Calu3 (cell line): ENCODE measurements at regions not wholly inside any gene's neighbourhood (a gene's known extent, or its start where the extent isn't known, plus 50 kb on each side); places are given as distances from the start of the nearest gene placed in this dataset.

Experiments used
- BruUV-seq: library from RNA; stranded (reverse); fragments of 400-500 nt; replicated peaks from 2 replicates; lab custom pipeline; 2021; lab: Mats Ljungman, UMichigan
- CTCF ChIA-PET: fragments of 300-600 bp; sonication (Branson Sonifier 250); formaldehyde crosslinking; loops from one replicate; lab custom pipeline; 2022; ENCODE audit warnings: antibody characterized with exemption; lab: Charles Lee
- DNase-seq: peaks from one replicate; pipeline ENCODE4 v3.0.0; 2022
- H3K27ac Mint-ChIP-seq: one replicate; pipeline ENCODE4 v1.8.0; 2022; ENCODE audit warnings: mixed read lengths; ENCODE audit not compliant: unreplicated experiment
- H3K27me3 Mint-ChIP-seq: one replicate; pipeline ENCODE4 v1.8.0; 2022; ENCODE audit warnings: mixed read lengths; ENCODE audit not compliant: unreplicated experiment
- H3K36me3 Mint-ChIP-seq: one replicate; pipeline ENCODE4 v1.8.0; 2022; ENCODE audit warnings: mild to moderate bottlenecking, moderate library complexity, mixed read lengths; ENCODE audit not compliant: insufficient read depth, unreplicated experiment
- H3K4me1 Mint-ChIP-seq: one replicate; pipeline ENCODE4 v1.8.0; 2022; ENCODE audit warnings: mild to moderate bottlenecking, low read depth, mixed read lengths; ENCODE audit not compliant: unreplicated experiment
- H3K4me3 Mint-ChIP-seq: one replicate; pipeline ENCODE4 v1.8.0; 2022; ENCODE audit warnings: mild to moderate bottlenecking, low read depth, moderate library complexity, mixed read lengths; ENCODE audit not compliant: unreplicated experiment
- H3K9me3 Mint-ChIP-seq: one replicate; pipeline ENCODE4 v1.8.0; 2022; ENCODE audit warnings: low read depth, mixed read lengths; ENCODE audit not compliant: unreplicated experiment
- CTCF ChIP-seq: fragments of 200-600 bp; IDR thresholded peaks from one replicate; pipeline ENCODE4 v1.8.0; 2022; ENCODE audit warnings: antibody characterized with exemption; ENCODE audit not compliant: unreplicated experiment
- intact Hi-C: fragments of 100-400 bp; cut with micrococcal nuclease; formaldehyde crosslinking; loops from one replicate; pipeline ENCODE4 v1.10.0; 2022; ENCODE audit not compliant: unreplicated experiment

GRCh38 chr6:113381232-113381631 lies 475.9 kb upstream of the MARCKS start:
- H3K27ac Mint-ChIP-seq = no peak overlapping the region
- no TSS peak for BruUV-seq
- intact Hi-C loops = no loop called here
- no peaks in the 10 kb centered on the region for H3K27me3 Mint-ChIP-seq
- H3K4me3 Mint-ChIP-seq = no peak overlapping the region
- no peak for DNase-seq
- H3K36me3 Mint-ChIP-seq = no peaks in the 10 kb centered on the region
- no peak for TF ChIP-seq CTCF
- no peaks in the 10 kb centered on the region for H3K9me3 Mint-ChIP-seq
- CTCF ChIA-PET = no interaction called here
- no peaks in the 10 kb centered on the region for H3K4me1 Mint-ChIP-seq

GRCh38 chr6:113381959-113382358 lies 475.2 kb upstream of the MARCKS start:
- no peaks in the 10 kb centered on the region for H3K4me1 Mint-ChIP-seq
- no peaks in the 10 kb centered on the region for H3K9me3 Mint-ChIP-seq
- H3K36me3 Mint-ChIP-seq = no peaks in the 10 kb centered on the region
- no peaks in the 10 kb centered on the region for H3K27me3 Mint-ChIP-seq
- no peak for TF ChIP-seq CTCF
- no TSS peak for BruUV-seq
- intact Hi-C loops = no loop called here
- no peak overlapping the region for H3K4me3 Mint-ChIP-seq
- no peak overlapping the region for H3K27ac Mint-ChIP-seq
- DNase-seq = peak; percentile 25
- CTCF ChIA-PET = interaction anchor here (1.0 kb wide), 1 partner anchor 477 kb away, joined by 3 read pairs; no protein-coding TSS in a partner anchor

- H3K4me1 Mint-ChIP-seq = no peaks in the 10 kb centered on the region
- no TSS peak for BruUV-seq
- H3K4me3 Mint-ChIP-seq = no peak overlapping the region
- no peak overlapping the region for H3K27ac Mint-ChIP-seq
- no peaks in the 10 kb centered on the region for H3K27me3 Mint-ChIP-seq
- no peaks in the 10 kb centered on the region for H3K36me3 Mint-ChIP-seq
- intact Hi-C loops = no loop called here
- CTCF ChIA-PET = no interaction called here
- TF ChIP-seq CTCF = no peak
- no peaks in the 10 kb centered on the region for H3K9me3 Mint-ChIP-seq
- no peak for DNase-seq
Observed at GRCh38 chr6:113383701-113384100, 473.4 kb upstream of the MARCKS start.

- H3K4me3 Mint-ChIP-seq = no peak overlapping the region
- no peak overlapping the region for H3K27ac Mint-ChIP-seq
- no peaks in the 10 kb centered on the region for H3K9me3 Mint-ChIP-seq
- no peaks in the 10 kb centered on the region for H3K27me3 Mint-ChIP-seq
- no peaks in the 10 kb centered on the region for H3K4me1 Mint-ChIP-seq
- BruUV-seq = no TSS peak
- no peaks in the 10 kb centered on the region for H3K36me3 Mint-ChIP-seq
- CTCF ChIA-PET = interaction anchor here (0.9 kb wide), 1 partner anchor 406 kb away, joined by 3 read pairs; no protein-coding TSS in a partner anchor
- no peak for DNase-seq
- intact Hi-C loops = no loop called here
- TF ChIP-seq CTCF = no peak
Observed at GRCh38 chr6:113385020-113385431, 472.1 kb upstream of the MARCKS start.
